GM10266 (cell line): ENCODE measurements at regions not wholly inside any gene's neighbourhood (a gene's known extent, or its start where the extent isn't known, plus 50 kb on each side); places are given as distances from the start of the nearest gene placed in this dataset.

ENCODE experiments used
- DNase-seq: peaks from one replicate; pipeline ENCODE4 v3.0.0; 2012; ENCODE audit errors: extremely low spot score
- CTCF ChIP-seq: IDR thresholded peaks from 2 replicates; pipeline ENCODE4 v1.5.1; 2012; ENCODE audit warnings: mild to moderate bottlenecking, low read depth; ENCODE audit not compliant: control insufficient read depth, insufficient read depth; ENCODE audit errors: missing control alignments

- DNase-seq, result no peak
- TF ChIP-seq CTCF, result no peak
These were observed 226.7 kb upstream of the MAD2L1 start for GRCh38 chr4:120293341-120293740.

- no peak for TF ChIP-seq CTCF
- no peak for DNase-seq
These were observed 224.9 kb upstream of the MAD2L1 start for GRCh38 chr4:120291541-120291940.

- DNase-seq, result no peak
- TF ChIP-seq CTCF, result no peak
These were observed 223.9 kb upstream of the MAD2L1 start for GRCh38 chr4:120290553-120290952.

- no peak for DNase-seq
- TF ChIP-seq CTCF, result no peak
These were observed 220.2 kb upstream of the MAD2L1 start for GRCh38 chr4:120286813-120287212.

GRCh38 chr4:120281581-120281980 is 214.9 kb upstream of the MAD2L1 start:
- DNase-seq, result no peak
- TF ChIP-seq CTCF, result no peak

- TF ChIP-seq CTCF, result no peak
- no peak for DNase-seq
These were observed 210.7 kb upstream of the MAD2L1 start for GRCh38 chr4:120277391-120277790.

- TF ChIP-seq CTCF, result no peak
- no peak for DNase-seq
These were observed 200.0 kb upstream of the MAD2L1 start for GRCh38 chr4:120266602-120267001.
